Testis (tissue), 2 donors: ENCODE measurements at regions not wholly inside any gene's neighbourhood (a gene's known extent, or its start where the extent isn't known, plus 50 kb on each side); places are given as distances from the start of the nearest gene placed in this dataset.

ENCODE experiments used
- CTCF ChIP-seq, 3 experiments: fragments of 450-650 bp in 2 of 3; fragments of 200-600 bp in 1 of 3; sonication (generic) in 1 of 3; IDR thresholded peaks; one replicate each; pipeline ENCODE4 v1.5.1; 2016 to 2019; ENCODE audit warnings: antibody characterized with exemption in 3 of 3, mild to moderate bottlenecking in 2 of 3, moderate library complexity in 1 of 3
- POLR2A ChIP-seq: fragments of 450-650 bp; IDR thresholded peaks from one replicate; pipeline ENCODE4 v1.6.1; 2017; ENCODE audit warnings: antibody characterized with exemption, mild to moderate bottlenecking, moderate library complexity

GRCh38 chr20:57779401-57780003 is 69.7 kb upstream of the PMEPA1 start:
- TF ChIP-seq POLR2A = no peak
- TF ChIP-seq CTCF (IDR thresholded peaks at IDR 0.05) = no peak
